ENCODE measurements at regions not wholly inside any gene's neighbourhood (a gene's known extent, or its start where the extent isn't known, plus 50 kb on each side); places are given as distances from the start of the nearest gene placed in this dataset.
"Not testable (repeated sequence)": the region's sequence is repeated elsewhere in the genome, so short reads cannot be mapped to it uniquely, and the experiment has no call there.

DNA sequence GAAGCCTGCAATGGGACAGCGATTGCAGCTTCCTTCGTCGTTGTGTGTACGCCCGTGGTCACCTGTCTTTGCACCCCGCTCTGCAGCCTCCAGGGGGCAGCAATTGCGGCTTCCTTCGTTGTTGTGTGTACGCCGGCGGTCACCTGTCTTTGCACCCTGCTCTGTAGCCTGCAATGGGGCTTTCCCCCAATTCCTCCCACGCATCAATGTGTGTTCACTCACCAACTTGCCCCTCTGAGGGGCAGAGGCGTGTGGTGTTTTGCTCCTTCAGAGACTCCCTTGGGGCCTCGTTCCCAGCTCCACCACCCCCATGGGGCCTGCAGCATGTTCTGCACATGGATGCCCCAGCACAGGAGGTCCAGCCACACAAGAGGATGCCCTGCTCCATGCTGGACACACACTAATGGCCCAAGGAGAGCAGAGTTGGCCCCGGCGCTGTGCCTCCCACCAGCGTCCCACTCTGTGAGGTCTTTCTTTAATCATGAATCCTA, 197.1 kb downstream of the LAT start:
- TF ChIP-seq, protein P1, sequence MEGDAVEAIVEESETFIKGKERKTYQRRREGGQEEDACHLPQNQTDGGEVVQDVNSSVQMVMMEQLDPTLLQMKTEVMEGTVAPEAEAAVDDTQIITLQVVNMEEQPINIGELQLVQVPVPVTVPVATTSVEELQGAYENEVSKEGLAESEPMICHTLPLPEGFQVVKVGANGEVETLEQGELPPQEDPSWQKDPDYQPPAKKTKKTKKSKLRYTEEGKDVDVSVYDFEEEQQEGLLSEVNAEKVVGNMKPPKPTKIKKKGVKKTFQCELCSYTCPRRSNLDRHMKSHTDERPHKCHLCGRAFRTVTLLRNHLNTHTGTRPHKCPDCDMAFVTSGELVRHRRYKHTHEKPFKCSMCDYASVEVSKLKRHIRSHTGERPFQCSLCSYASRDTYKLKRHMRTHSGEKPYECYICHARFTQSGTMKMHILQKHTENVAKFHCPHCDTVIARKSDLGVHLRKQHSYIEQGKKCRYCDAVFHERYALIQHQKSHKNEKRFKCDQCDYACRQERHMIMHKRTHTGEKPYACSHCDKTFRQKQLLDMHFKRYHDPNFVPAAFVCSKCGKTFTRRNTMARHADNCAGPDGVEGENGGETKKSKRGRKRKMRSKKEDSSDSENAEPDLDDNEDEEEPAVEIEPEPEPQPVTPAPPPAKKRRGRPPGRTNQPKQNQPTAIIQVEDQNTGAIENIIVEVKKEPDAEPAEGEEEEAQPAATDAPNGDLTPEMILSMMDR (IDR thresholded peaks at IDR 0.05): not testable (repeated sequence)
- TF ChIP-seq POLR2A (IDR thresholded peaks at IDR 0.05): not testable (repeated sequence)
